ENCODE measurements at regions not wholly inside any gene's neighbourhood (a gene's known extent, or its start where the extent isn't known, plus 50 kb on each side); places are given as distances from the start of the nearest gene placed in this dataset.
"Not testable (repeated sequence)": the region's sequence is repeated elsewhere in the genome, so short reads cannot be mapped to it uniquely, and the experiment has no call there.

- DNase-seq: no peak
Measured at GRCh38 chr5:58294598-58295305, 165.1 kb downstream of the PLK2 start.

- not testable (repeated sequence) for DNase-seq
Measured at GRCh38 chr5:58288275-58288674, 171.6 kb downstream of the PLK2 start.

DNA sequence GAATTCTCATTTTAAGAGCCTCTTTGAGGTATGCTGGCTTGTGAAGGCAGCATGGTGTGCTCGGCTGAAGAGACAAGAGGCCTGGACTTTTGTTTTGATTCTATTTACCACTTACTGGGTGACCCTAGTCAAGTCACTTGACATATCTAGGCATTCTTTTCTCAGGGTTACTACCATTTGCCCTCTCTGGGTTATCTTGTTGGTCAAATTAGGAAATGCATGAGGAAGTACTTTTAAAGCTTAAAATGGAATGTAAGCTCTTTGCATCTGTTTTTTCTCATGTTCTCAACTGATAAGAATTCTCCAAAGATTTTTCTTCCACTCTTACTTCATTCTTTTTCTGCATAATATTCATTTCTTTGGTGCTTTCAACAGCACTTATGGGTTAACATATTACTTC is 173.1 kb downstream of the PLK2 start:
- no peak for DNase-seq

DNA sequence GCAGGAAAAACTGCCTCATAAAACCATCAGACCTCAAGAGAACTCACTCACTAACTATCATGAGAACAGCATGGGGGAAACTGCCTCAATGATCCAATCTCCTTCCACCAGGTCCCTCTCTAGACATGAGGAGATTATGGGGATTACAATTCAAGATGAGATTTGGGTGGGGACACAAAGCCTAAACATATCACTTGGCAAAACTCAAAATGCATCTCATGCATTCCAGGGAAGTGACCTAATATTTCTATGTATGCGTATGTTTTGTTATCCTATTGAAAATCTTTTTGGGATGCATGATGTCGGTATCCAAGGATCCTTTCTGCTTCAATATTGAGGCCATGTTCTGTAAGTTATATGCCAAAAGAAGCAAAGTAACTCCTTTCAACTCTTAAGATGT is 174.0 kb downstream of the PLK2 start:
- DNase-seq: no peak

DNA sequence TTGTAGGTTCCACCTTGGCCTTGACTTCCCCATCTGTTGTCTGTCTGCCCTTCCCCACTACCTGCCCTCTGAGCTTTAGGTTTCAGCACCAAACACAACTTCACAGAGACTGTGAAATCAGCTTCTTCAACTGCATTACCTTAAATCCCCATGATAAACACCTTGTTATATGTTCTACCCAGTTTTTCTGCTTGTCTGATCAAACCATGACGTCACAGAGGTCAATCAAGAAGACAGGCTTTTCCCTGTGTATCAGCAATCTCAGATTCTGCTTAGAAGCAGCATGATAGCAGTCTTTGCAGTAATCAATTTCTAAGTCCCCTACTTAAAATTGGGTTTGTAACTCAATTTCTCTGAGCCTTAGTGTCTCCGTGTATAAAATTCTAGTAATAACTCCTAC is 175.0 kb downstream of the PLK2 start:
- DNase-seq: no peak

DNA sequence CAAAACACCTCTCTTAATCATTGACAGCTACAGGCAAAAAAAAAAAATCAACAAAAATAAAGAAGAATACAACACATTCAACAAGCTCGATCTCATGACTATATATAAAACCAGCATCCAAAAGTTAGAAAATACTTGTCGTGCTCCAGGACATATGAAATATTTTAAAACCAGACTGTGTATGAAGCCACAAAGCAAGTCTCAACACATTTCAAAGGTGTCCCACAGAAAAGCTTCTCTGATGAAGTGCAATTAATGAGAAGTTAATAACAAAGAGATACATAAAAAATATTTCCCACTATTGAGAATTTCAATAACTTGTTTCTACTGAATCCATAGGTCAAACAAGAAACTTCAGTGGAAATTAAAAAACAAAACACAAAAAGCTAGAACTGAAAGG is 178.7 kb downstream of the PLK2 start:
- no peak for DNase-seq

DNA sequence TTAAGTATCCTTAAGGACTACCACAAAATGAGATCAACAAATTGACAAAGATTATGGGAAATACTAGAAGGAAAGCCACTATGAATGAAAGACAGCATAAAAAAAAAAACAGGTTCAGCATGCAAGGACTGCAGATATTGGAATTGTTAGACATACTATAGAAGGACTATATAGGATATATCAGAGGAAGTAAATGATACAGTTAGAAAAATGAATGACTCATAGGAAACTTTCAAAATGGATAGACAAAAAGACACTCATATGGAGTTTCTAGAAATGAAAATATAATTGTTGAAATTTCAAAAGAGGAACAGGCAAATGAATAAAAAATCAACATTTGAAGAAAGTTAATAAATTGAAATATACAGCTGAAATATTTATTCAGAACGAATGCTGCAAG is 180.6 kb downstream of the PLK2 start:
- DNase-seq: no peak

- DNase-seq: no peak
Measured at GRCh38 chr5:58276431-58276830, 183.5 kb downstream of the PLK2 start.

- DNase-seq: no peak
Measured at GRCh38 chr5:58275516-58275915, 184.4 kb downstream of the PLK2 start.

GRCh38 chr5:58274191-58274590 is 185.7 kb downstream of the PLK2 start:
- DNase-seq: no peak

- no peak for DNase-seq
Measured at GRCh38 chr5:58273711-58274110, 186.2 kb downstream of the PLK2 start.

GRCh38 chr5:58268268-58268667 is 191.6 kb downstream of the PLK2 start:
- DNase-seq: no peak

DNA sequence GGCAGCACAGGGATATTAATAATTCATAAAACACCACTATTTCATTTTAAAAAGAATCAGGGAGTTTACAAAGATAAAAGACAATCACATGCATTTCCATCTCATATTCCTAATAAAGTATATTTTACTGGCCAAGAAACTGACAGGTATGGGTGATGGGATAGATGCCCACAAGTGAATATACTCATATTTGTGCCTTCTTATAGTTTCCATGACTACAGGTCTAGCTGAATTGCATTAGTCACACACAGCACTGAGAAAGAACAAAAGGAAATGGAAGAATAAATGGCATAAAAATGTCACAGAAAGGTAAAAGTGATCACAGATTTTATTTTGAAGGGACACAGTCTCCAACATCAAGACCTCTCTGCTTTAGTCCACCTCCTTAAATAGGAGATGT is 193.5 kb downstream of the PLK2 start:
- no peak for DNase-seq

- DNase-seq: no peak
Measured at GRCh38 chr5:58265246-58265930, 194.5 kb downstream of the PLK2 start.

- DNase-seq: no peak
Measured at GRCh38 chr5:58264276-58264675, 195.6 kb downstream of the PLK2 start.

GRCh38 chr5:58263296-58263695 is 196.6 kb downstream of the PLK2 start:
- no peak for DNase-seq

GRCh38 chr5:58262226-58262625 is 197.7 kb downstream of the PLK2 start:
- no peak for DNase-seq

DNA sequence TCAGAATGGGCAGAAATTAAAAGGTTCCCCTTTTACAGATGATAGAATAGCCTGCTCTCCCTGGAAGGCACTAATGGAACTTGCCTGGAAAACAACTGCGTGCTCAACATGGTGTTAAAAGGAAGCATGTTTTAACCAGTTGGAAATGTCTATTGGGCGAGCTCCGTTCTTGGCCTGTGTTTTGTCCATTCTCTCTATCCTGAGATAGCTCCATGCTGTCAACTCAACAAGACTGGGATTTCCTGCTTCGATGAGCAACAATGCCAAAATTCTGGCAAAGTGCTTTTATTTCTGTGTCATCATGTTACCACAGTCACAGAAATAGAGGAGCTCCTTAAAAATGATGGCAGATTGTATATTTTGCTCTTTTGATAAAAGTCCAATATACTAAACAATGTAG is 198.3 kb downstream of the PLK2 start:
- DNase-seq: no peak

- DNase-seq: no peak
Measured at GRCh38 chr5:58260243-58260642, 199.6 kb downstream of the PLK2 start.

DNA sequence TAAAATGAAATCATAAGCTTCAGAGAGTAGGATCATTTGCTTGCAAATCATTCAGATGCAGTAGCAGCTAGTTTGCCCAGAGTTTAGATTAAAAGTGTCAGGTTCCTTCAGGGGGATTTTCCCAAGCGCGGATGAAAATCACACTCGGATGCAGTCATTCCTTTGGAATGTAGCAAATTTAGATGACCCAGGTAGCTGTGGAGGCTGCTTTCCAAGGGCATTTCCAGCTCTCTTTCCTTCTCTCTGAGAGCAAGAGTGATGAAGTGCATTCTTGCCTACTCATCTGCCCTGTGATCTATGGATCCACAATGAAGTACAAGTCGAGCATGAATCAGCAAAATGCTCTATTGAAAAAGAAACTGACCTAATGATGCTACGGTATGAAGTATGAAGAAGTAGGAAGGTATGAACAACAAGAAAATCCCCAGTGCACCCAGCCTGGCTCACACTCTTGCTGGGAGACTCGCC is 200.2 kb downstream of the PLK2 start:
- DNase-seq: no peak

GRCh38 chr5:58258984-58259684 is 200.8 kb downstream of the PLK2 start:
- no peak for DNase-seq

GRCh38 chr5:58255970-58256369 is 203.9 kb downstream of the PLK2 start:
- DNase-seq: no peak

DNA sequence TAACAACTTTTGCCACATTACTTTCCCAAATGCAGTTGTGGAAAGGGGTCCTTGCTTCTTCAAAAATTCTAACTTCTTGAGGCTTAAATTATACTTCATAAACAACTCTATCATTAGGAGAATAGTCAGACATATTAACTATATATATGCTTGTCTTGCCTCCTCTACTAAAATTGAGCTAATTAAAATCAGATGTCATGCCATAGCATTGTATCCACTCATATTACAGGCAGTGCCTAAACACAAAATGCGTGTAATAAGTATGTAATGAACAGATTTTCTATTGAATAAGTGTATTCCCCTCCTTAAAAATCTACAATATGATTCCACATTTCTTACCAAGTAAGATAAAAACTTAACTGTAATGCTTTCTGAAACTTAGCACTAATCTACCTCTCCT is 204.5 kb downstream of the PLK2 start:
- no peak for DNase-seq

DNA sequence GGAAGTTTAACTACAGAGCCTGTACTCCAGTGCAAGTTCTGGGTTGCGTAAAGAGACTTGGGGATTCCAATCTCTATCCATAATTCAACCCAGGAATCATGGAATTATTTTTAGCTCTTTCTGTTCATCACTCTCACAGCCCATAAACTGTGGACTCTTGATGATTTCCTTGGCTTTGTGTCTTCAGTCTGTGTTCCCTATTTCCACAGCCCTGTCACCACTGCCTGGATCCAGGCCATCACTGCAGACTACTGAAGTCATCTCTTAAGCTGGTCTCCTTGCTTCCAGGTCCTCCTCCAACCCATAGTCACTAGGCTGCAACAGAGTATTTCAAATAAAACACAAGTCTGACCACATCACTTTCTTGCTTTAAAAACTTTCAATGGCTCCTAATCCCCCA is 211.7 kb downstream of the PLK2 start:
- no peak for DNase-seq

Data from NCI-H2029 (cell line).